GM23338 (cell line): ENCODE measurements at regions not wholly inside any gene's neighbourhood (a gene's known extent, or its start where the extent isn't known, plus 50 kb on each side); places are given as distances from the start of the nearest gene placed in this dataset.

Experiments used
- CREB1 ChIP-seq: fragments of 250-450 bp; sonication (Bioruptor Pico); IDR thresholded peaks from 2 replicates; pipeline ENCODE4 v1.5.0; 2020; ENCODE audit warnings: low read depth, mild to moderate bottlenecking, moderate library complexity
- EZH2 ChIP-seq: fragments of 200-600 bp; sonication (generic); IDR thresholded peaks from one replicate; pipeline ENCODE4 v1.8.0; 2017; ENCODE audit warnings: antibody characterized with exemption, mild to moderate bottlenecking, low read depth; ENCODE audit not compliant: unreplicated experiment
- EZH2phosphoT487 ChIP-seq: fragments of 200-600 bp; sonication (generic); IDR thresholded peaks from one replicate; pipeline ENCODE4 v1.8.1; 2018; ENCODE audit warnings: antibody characterized with exemption; ENCODE audit not compliant: unreplicated experiment
- JUNB ChIP-seq: IDR thresholded peaks from one replicate; pipeline ENCODE4 v1.6.1; 2016; ENCODE audit warnings: antibody characterized with exemption; ENCODE audit not compliant: unreplicated experiment
- NANOG ChIP-seq: IDR thresholded peaks from 2 replicates; pipeline ENCODE4 v1.6.1; 2016; ENCODE audit warnings: antibody characterized with exemption, borderline replicate concordance
- POLR2AphosphoS5 ChIP-seq: IDR thresholded peaks from 2 replicates; pipeline ENCODE4 v1.6.1; 2016; ENCODE audit warnings: antibody characterized with exemption, low read depth
- ZNF114 ChIP-seq: fragments of 250-450 bp; sonication (Bioruptor Pico); IDR thresholded peaks from 2 replicates; pipeline ENCODE4 v1.5.0; 2020; ENCODE audit warnings: mild to moderate bottlenecking, moderate library complexity
- TF ChIP-seq, protein P1 (sequence below), 2 experiments: fragments of 200-600 bp in 1 of 2; sonication (generic) in 1 of 2; conservative IDR thresholded peaks; 2 replicates each; pipeline versions ENCODE4 v1.5.1 to v1.6.1; 2016 to 2017; ENCODE audit warnings: antibody characterized with exemption in 2 of 2, low read depth in 2 of 2, mild to moderate bottlenecking in 2 of 2, moderate library complexity in 1 of 2
- TF ChIP-seq, protein P2 (sequence below): IDR thresholded peaks from one replicate; pipeline ENCODE4 v1.6.1; 2018; ENCODE audit warnings: antibody characterized with exemption; ENCODE audit not compliant: unreplicated experiment

DNA sequence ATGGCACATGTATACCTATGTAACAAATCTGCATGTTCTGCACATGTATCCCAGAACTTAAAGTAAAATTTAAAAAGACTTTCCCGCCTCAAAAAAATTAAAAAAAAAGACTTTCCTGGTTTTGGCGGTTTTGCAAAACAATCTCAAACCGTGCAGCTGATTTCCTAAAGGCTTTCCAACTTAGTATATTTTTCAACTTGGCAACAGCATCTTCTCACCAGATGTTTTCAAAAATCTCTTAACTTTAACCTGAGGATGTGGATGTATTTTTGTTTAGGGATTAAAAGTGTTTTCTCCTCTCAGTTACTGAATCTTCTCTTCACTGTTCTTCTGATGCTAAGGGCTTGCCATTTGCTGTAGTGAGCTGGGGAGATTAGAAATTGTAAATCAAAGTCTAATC, 96.5 kb upstream of the PLPP4 start:
- TF ChIP-seq, protein P1, sequence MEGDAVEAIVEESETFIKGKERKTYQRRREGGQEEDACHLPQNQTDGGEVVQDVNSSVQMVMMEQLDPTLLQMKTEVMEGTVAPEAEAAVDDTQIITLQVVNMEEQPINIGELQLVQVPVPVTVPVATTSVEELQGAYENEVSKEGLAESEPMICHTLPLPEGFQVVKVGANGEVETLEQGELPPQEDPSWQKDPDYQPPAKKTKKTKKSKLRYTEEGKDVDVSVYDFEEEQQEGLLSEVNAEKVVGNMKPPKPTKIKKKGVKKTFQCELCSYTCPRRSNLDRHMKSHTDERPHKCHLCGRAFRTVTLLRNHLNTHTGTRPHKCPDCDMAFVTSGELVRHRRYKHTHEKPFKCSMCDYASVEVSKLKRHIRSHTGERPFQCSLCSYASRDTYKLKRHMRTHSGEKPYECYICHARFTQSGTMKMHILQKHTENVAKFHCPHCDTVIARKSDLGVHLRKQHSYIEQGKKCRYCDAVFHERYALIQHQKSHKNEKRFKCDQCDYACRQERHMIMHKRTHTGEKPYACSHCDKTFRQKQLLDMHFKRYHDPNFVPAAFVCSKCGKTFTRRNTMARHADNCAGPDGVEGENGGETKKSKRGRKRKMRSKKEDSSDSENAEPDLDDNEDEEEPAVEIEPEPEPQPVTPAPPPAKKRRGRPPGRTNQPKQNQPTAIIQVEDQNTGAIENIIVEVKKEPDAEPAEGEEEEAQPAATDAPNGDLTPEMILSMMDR (conservative IDR thresholded peaks at IDR 0.05; ENCODE audit: low read depth in 2 of 2), result no peak
- TF ChIP-seq POLR2AphosphoS5 (no peak), EZH2 (no peak), JUNB (no peak), EZH2phosphoT487 (no peak), NANOG (no peak), CREB1 (CRISPR knock-in tag) (no peak), ZNF114 (CRISPR knock-in tag) (no peak)
- TF ChIP-seq, protein P2, sequence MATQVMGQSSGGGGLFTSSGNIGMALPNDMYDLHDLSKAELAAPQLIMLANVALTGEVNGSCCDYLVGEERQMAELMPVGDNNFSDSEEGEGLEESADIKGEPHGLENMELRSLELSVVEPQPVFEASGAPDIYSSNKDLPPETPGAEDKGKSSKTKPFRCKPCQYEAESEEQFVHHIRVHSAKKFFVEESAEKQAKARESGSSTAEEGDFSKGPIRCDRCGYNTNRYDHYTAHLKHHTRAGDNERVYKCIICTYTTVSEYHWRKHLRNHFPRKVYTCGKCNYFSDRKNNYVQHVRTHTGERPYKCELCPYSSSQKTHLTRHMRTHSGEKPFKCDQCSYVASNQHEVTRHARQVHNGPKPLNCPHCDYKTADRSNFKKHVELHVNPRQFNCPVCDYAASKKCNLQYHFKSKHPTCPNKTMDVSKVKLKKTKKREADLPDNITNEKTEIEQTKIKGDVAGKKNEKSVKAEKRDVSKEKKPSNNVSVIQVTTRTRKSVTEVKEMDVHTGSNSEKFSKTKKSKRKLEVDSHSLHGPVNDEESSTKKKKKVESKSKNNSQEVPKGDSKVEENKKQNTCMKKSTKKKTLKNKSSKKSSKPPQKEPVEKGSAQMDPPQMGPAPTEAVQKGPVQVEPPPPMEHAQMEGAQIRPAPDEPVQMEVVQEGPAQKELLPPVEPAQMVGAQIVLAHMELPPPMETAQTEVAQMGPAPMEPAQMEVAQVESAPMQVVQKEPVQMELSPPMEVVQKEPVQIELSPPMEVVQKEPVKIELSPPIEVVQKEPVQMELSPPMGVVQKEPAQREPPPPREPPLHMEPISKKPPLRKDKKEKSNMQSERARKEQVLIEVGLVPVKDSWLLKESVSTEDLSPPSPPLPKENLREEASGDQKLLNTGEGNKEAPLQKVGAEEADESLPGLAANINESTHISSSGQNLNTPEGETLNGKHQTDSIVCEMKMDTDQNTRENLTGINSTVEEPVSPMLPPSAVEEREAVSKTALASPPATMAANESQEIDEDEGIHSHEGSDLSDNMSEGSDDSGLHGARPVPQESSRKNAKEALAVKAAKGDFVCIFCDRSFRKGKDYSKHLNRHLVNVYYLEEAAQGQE, result no peak
